ENCODE measurements at regions not wholly inside any gene's neighbourhood (a gene's known extent, or its start where the extent isn't known, plus 50 kb on each side); places are given as distances from the start of the nearest gene placed in this dataset.
"Not testable (repeated sequence)": the region's sequence is repeated elsewhere in the genome, so short reads cannot be mapped to it uniquely, and the experiment has no call there.

DNA sequence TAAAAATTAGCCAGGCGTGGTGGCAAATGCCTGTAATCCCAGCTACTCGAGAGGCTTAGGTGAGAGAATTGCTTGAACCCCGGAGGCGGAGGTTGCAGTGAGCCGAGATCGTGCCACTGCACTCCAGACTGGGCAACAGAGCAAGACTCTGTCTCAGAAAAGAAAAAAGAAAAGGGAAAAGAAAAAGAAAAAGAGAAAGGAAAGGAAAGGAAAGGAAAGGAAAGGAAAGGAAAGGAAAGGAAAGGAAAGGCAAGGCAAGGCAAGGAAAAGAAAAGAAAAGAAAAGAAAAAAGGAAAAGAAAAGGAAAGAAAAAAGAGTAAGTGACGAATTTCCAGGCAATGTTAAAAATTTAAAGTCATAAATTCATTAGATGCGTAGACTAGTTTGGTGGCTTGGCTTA is 250.1 kb upstream of the MAGEB16 start:
- TF ChIP-seq CTCF (conservative IDR thresholded peaks at IDR 0.05); EZH2 (IDR thresholded peaks at IDR 0.05; ENCODE audit: low read depth): not testable (repeated sequence)
